ENCODE measurements at regions not wholly inside any gene's neighbourhood (a gene's known extent, or its start where the extent isn't known, plus 50 kb on each side); places are given as distances from the start of the nearest gene placed in this dataset.

- no peak for TF ChIP-seq CTCF (IDR thresholded peaks at IDR 0.05)
- no peak for TF ChIP-seq EP300 (IDR thresholded peaks at IDR 0.05)
- no peak for TF ChIP-seq POLR2A (IDR thresholded peaks at IDR 0.05)
These were observed 403.6 kb downstream of the PDGFC start for GRCh38 chr4:156568041-156568440.

All from sigmoid colon (tissue), 4 donors.